Loucy (cell line): ENCODE measurements at regions not wholly inside any gene's neighbourhood (a gene's known extent, or its start where the extent isn't known, plus 50 kb on each side); places are given as distances from the start of the nearest gene placed in this dataset.

ENCODE experiments used
- H2AFZ ChIP-seq: fragments of 200-600 bp; sonication (generic); 2 replicates; pipeline ENCODE4 v1.6.0; 2016; ENCODE audit warnings: antibody characterized with exemption, mild to moderate bottlenecking, low read length, moderate library complexity
- H3F3A ChIP-seq: fragments of 200-600 bp; 2 replicates; pipeline ENCODE4 v1.6.0; 2016; ENCODE audit warnings: antibody characterized with exemption, low read depth, mild to moderate bottlenecking
- H3K27me3 ChIP-seq: fragments of 200-600 bp; sonication (generic); 2 replicates; pipeline ENCODE4 v1.6.1; 2014; ENCODE audit warnings: low read length, mild to moderate bottlenecking; ENCODE audit not compliant: insufficient read depth, poor library complexity, severe bottlenecking
- H3K36me3 ChIP-seq: fragments of 200-600 bp; sonication (generic); 2 replicates; pipeline ENCODE4 v1.6.1; 2016; ENCODE audit warnings: low read length; ENCODE audit not compliant: insufficient read depth
- H3K4me1 ChIP-seq: fragments of 200-600 bp; sonication (generic); 2 replicates; pipeline ENCODE4 v1.5.1; 2014; ENCODE audit warnings: low read length, mild to moderate bottlenecking; ENCODE audit not compliant: insufficient read depth, poor library complexity, severe bottlenecking
- H3K4me2 ChIP-seq: fragments of 200-600 bp; sonication (generic); 2 replicates; pipeline ENCODE4 v1.6.0; 2014; ENCODE audit warnings: antibody characterized with exemption, low read length, low read depth, mild to moderate bottlenecking; ENCODE audit not compliant: poor library complexity, severe bottlenecking
- H3K4me3 ChIP-seq: fragments of 200-600 bp; sonication (generic); 2 replicates; pipeline ENCODE4 v1.5.1; 2014; ENCODE audit warnings: low read length, mild to moderate bottlenecking, mixed read lengths; ENCODE audit not compliant: poor library complexity, severe bottlenecking
- H3K79me2 ChIP-seq: fragments of 200-600 bp; sonication (generic); 2 replicates; pipeline ENCODE4 v1.6.1; 2014; ENCODE audit warnings: low read length; ENCODE audit not compliant: insufficient read depth
- H3K9ac ChIP-seq: fragments of 200-600 bp; sonication (generic); 2 replicates; pipeline ENCODE4 v1.6.0; 2014; ENCODE audit warnings: mild to moderate bottlenecking, low read depth, low read length, moderate library complexity; ENCODE audit not compliant: poor library complexity, severe bottlenecking
- H3K9me2 ChIP-seq: fragments of 200-600 bp; sonication (generic); replicated peaks from 2 replicates; pipeline ENCODE4 v1.6.1; 2016; ENCODE audit warnings: low read depth, low read length, mixed read lengths
- H3K9me3 ChIP-seq: fragments of 200-600 bp; sonication (generic); 2 replicates; pipeline ENCODE4 v1.6.1; 2014; ENCODE audit warnings: mild to moderate bottlenecking, antibody characterized with exemption, low read length, low read depth; ENCODE audit not compliant: insufficient read depth
- H4K20me1 ChIP-seq: fragments of 200-600 bp; sonication (generic); 2 replicates; pipeline ENCODE4 v1.6.0; 2014; ENCODE audit warnings: antibody characterized with exemption, low read length, mild to moderate bottlenecking; ENCODE audit not compliant: insufficient read depth, poor library complexity, severe bottlenecking
- CTCF ChIP-seq: fragments of 200-600 bp; sonication (generic); conservative IDR thresholded peaks from 2 replicates; pipeline ENCODE4 v1.5.1; 2014; ENCODE audit warnings: mild to moderate bottlenecking, antibody characterized with exemption, low read length
- EZH2phosphoT487 ChIP-seq: fragments of 200-600 bp; IDR thresholded peaks from 2 replicates; pipeline ENCODE4 v1.6.1; 2018; ENCODE audit warnings: antibody characterized with exemption, mild to moderate bottlenecking, moderate library complexity, borderline replicate concordance

DNA sequence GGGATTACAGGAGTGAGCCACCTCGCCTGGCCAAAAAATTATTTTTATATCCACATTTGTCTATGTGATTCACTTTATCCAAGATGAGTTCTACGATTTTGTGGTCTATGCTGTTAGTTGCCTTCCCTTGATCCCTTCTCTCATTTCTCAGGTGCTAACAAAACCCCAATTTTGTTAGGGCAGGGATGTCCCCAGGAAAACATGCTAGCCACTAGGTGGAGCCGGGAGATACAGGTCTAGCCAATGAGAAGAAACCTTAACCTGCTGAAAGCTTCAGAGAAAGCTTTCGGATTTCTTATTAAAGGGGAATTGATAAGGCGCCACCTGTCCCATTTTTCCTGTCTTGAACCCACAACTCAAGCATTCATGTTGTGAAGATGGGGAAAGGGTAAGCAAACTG lies 167.4 kb upstream of the OLIG3 start:
- Histone ChIP-seq H3K79me2 (no peaks in the 10 kb centered on the region), H3K36me3 (no peaks in the 10 kb centered on the region), H3K9me3 (no peaks in the 10 kb centered on the region), H3K9ac (no peak overlapping the region), H4K20me1 (no peaks in the 10 kb centered on the region), H3K9me2 (no peaks in the 10 kb centered on the region), H3K4me2 (no peak overlapping the region), H3K4me1 (peaks cover 11% of the 10 kb centered on the region), H3K27me3 (no peaks in the 10 kb centered on the region), H2AFZ (no peak overlapping the region), H3F3A (no peaks in the 10 kb centered on the region), H3K4me3 (no peak overlapping the region)
- TF ChIP-seq CTCF (peak; percentile 79), EZH2phosphoT487 (no peak)

DNA sequence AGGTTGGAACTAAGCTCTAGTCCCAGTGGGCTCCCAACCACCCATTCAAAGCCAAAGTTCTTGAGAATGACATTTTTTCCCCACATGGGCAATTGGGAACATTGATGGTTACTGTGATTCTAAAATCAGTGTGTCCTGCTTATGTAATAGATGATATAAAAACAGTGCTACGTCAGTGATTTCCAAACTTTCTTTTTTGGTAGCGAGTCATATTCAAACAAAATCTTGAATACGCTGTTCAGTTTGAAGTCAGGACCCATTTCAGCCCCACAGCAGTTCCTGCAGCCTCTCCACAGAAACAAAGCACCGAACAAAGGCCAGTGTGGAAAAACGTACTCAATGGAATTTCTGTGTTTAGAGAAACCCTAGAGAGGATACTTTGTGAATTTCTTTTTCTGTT lies 170.0 kb upstream of the OLIG3 start:
- H3K9me3 ChIP-seq, result no peaks in the 10 kb centered on the region
- H4K20me1 ChIP-seq, result no peaks in the 10 kb centered on the region
- no peak overlapping the region for H3K9ac ChIP-seq
- H3K27me3 ChIP-seq, result no peaks in the 10 kb centered on the region
- H3F3A ChIP-seq, result no peaks in the 10 kb centered on the region
- TF ChIP-seq EZH2phosphoT487, result no peak
- TF ChIP-seq CTCF, result no peak
- H3K36me3 ChIP-seq, result no peaks in the 10 kb centered on the region
- no peak overlapping the region for H3K4me2 ChIP-seq
- no peak overlapping the region for H2AFZ ChIP-seq
- H3K79me2 ChIP-seq, result no peaks in the 10 kb centered on the region
- no peaks in the 10 kb centered on the region for H3K4me1 ChIP-seq
- no peak overlapping the region for H3K4me3 ChIP-seq
- H3K9me2 ChIP-seq, result no peaks in the 10 kb centered on the region

GRCh38 chr6:137665342-137665934 lies 171.2 kb upstream of the OLIG3 start:
- Histone ChIP-seq H3F3A (no peaks in the 10 kb centered on the region), H3K9me2 (no peaks in the 10 kb centered on the region), H3K36me3 (no peaks in the 10 kb centered on the region), H3K4me1 (no peaks in the 10 kb centered on the region), H4K20me1 (no peaks in the 10 kb centered on the region), H2AFZ (no peak overlapping the region), H3K79me2 (no peaks in the 10 kb centered on the region), H3K27me3 (no peaks in the 10 kb centered on the region), H3K4me2 (no peak overlapping the region), H3K9ac (no peak overlapping the region), H3K4me3 (no peak overlapping the region), H3K9me3 (no peaks in the 10 kb centered on the region)
- no peak for TF ChIP-seq CTCF
